ENCODE measurements at regions not wholly inside any gene's neighbourhood (a gene's known extent, or its start where the extent isn't known, plus 50 kb on each side); places are given as distances from the start of the nearest gene placed in this dataset.

- H3K4me3 ChIP-seq (ENCODE audit: low read length in 2 of 2) = no peak overlapping the region
- no peak overlapping the region for H3K27ac ChIP-seq (ENCODE audit: low read length)
- no peaks in the 10 kb centered on the region for H3K4me1 ChIP-seq (ENCODE audit: control insufficient read depth, insufficient read depth, low read length)
- no peaks in the 10 kb centered on the region for H3K36me3 ChIP-seq (ENCODE audit: control insufficient read depth in 2 of 2, insufficient read depth in 2 of 2, low read length in 2 of 2)
- no peak overlapping the region for H3K9ac ChIP-seq (ENCODE audit: low read length in 2 of 2)
- H3K9me3 ChIP-seq (ENCODE audit: control insufficient read depth in 2 of 2, low read length in 2 of 2) = no peaks in the 10 kb centered on the region
- H3K27me3 ChIP-seq (ENCODE audit: control insufficient read depth in 1 of 2, insufficient read depth in 2 of 2, low read length in 2 of 2) = no peaks in the 10 kb centered on the region
Measured at GRCh38 chr20:51204051-51204715, 181.3 kb upstream of the KCNG1 start.

- no peak overlapping the region for H3K4me3 ChIP-seq (ENCODE audit: low read length in 2 of 2)
- H3K4me1 ChIP-seq (ENCODE audit: control insufficient read depth, insufficient read depth, low read length) = no peaks in the 10 kb centered on the region
- no peak overlapping the region for H3K9ac ChIP-seq (ENCODE audit: low read length in 2 of 2)
- H3K36me3 ChIP-seq (ENCODE audit: control insufficient read depth in 2 of 2, insufficient read depth in 2 of 2, low read length in 2 of 2) = no peaks in the 10 kb centered on the region
- H3K27me3 ChIP-seq (ENCODE audit: control insufficient read depth in 1 of 2, insufficient read depth in 2 of 2, low read length in 2 of 2) = no peaks in the 10 kb centered on the region
- no peak overlapping the region for H3K27ac ChIP-seq (ENCODE audit: low read length)
- no peaks in the 10 kb centered on the region for H3K9me3 ChIP-seq (ENCODE audit: control insufficient read depth in 2 of 2, low read length in 2 of 2)
Measured at GRCh38 chr20:51202304-51202703, 179.4 kb upstream of the KCNG1 start.

GRCh38 chr20:51199920-51200319 is 177.0 kb upstream of the KCNG1 start:
- Histone ChIP-seq H3K4me3 (ENCODE audit: low read length in 2 of 2) (no peak overlapping the region), H3K9ac (ENCODE audit: low read length in 2 of 2) (no peak overlapping the region), H3K4me1 (ENCODE audit: control insufficient read depth, insufficient read depth, low read length) (no peaks in the 10 kb centered on the region), H3K27me3 (ENCODE audit: control insufficient read depth in 1 of 2, insufficient read depth in 2 of 2, low read length in 2 of 2) (peaks cover 0 to 4% of the 10 kb centered on the region in 2 donors), H3K36me3 (ENCODE audit: control insufficient read depth in 2 of 2, insufficient read depth in 2 of 2, low read length in 2 of 2) (no peaks in the 10 kb centered on the region), H3K27ac (ENCODE audit: low read length) (no peak overlapping the region), H3K9me3 (ENCODE audit: control insufficient read depth in 2 of 2, low read length in 2 of 2) (no peaks in the 10 kb centered on the region)

GRCh38 chr20:51198876-51199523 is 176.1 kb upstream of the KCNG1 start:
- no peaks in the 10 kb centered on the region for H3K4me1 ChIP-seq (ENCODE audit: control insufficient read depth, insufficient read depth, low read length)

GRCh38 chr20:51198238-51198637 is 175.3 kb upstream of the KCNG1 start:
- Histone ChIP-seq H3K27ac (ENCODE audit: low read length) (no peak overlapping the region), H3K9me3 (ENCODE audit: control insufficient read depth in 2 of 2, low read length in 2 of 2) (no peaks in the 10 kb centered on the region), H3K9ac (ENCODE audit: low read length in 2 of 2) (no peak overlapping the region), H3K36me3 (ENCODE audit: control insufficient read depth in 2 of 2, insufficient read depth in 2 of 2, low read length in 2 of 2) (no peaks in the 10 kb centered on the region), H3K4me1 (ENCODE audit: control insufficient read depth, insufficient read depth, low read length) (no peaks in the 10 kb centered on the region), H3K4me3 (ENCODE audit: low read length in 2 of 2) (no peak overlapping the region), H3K27me3 (ENCODE audit: control insufficient read depth in 1 of 2, insufficient read depth in 2 of 2, low read length in 2 of 2) (peaks cover 0 to 5% of the 10 kb centered on the region in 2 donors)

More at GRCh38 chr20:51198876-51199523, 176.1 kb upstream of the KCNG1 start:
- H3K27me3 ChIP-seq (ENCODE audit: control insufficient read depth in 1 of 2, insufficient read depth in 2 of 2, low read length in 2 of 2) = peaks cover 0 to 4% of the 10 kb centered on the region in 2 donors
- no peak overlapping the region for H3K27ac ChIP-seq (ENCODE audit: low read length)
- H3K9me3 ChIP-seq (ENCODE audit: control insufficient read depth in 2 of 2, low read length in 2 of 2) = no peaks in the 10 kb centered on the region
- no peak overlapping the region for H3K9ac ChIP-seq (ENCODE audit: low read length in 2 of 2)
- no peaks in the 10 kb centered on the region for H3K36me3 ChIP-seq (ENCODE audit: control insufficient read depth in 2 of 2, insufficient read depth in 2 of 2, low read length in 2 of 2)
- H3K4me3 ChIP-seq (ENCODE audit: low read length in 2 of 2) = no peak overlapping the region

- peaks cover 0 to 5% of the 10 kb centered on the region in 2 donors for H3K27me3 ChIP-seq (ENCODE audit: control insufficient read depth in 1 of 2, insufficient read depth in 2 of 2, low read length in 2 of 2)
- no peaks in the 10 kb centered on the region for H3K4me1 ChIP-seq (ENCODE audit: control insufficient read depth, insufficient read depth, low read length)
- no peak overlapping the region for H3K4me3 ChIP-seq (ENCODE audit: low read length in 2 of 2)
- no peaks in the 10 kb centered on the region for H3K9me3 ChIP-seq (ENCODE audit: control insufficient read depth in 2 of 2, low read length in 2 of 2)
- no peak overlapping the region for H3K27ac ChIP-seq (ENCODE audit: low read length)
- H3K9ac ChIP-seq (ENCODE audit: low read length in 2 of 2) = no peak overlapping the region
- no peaks in the 10 kb centered on the region for H3K36me3 ChIP-seq (ENCODE audit: control insufficient read depth in 2 of 2, insufficient read depth in 2 of 2, low read length in 2 of 2)
Measured at GRCh38 chr20:51196991-51197651, 174.2 kb upstream of the KCNG1 start.

- H3K9me3 ChIP-seq (ENCODE audit: control insufficient read depth in 2 of 2, low read length in 2 of 2) = no peaks in the 10 kb centered on the region
- no peaks in the 10 kb centered on the region for H3K4me1 ChIP-seq (ENCODE audit: control insufficient read depth, insufficient read depth, low read length)
- no peak overlapping the region for H3K9ac ChIP-seq (ENCODE audit: low read length in 2 of 2)
- H3K4me3 ChIP-seq (ENCODE audit: low read length in 2 of 2) = no peak overlapping the region
- H3K36me3 ChIP-seq (ENCODE audit: control insufficient read depth in 2 of 2, insufficient read depth in 2 of 2, low read length in 2 of 2) = no peaks in the 10 kb centered on the region
- peaks cover 0 to 5% of the 10 kb centered on the region in 2 donors for H3K27me3 ChIP-seq (ENCODE audit: control insufficient read depth in 1 of 2, insufficient read depth in 2 of 2, low read length in 2 of 2)
- H3K27ac ChIP-seq (ENCODE audit: low read length) = no peak overlapping the region
Measured at GRCh38 chr20:51195990-51196389, 173.1 kb upstream of the KCNG1 start.

GRCh38 chr20:51195419-51195901 is 172.6 kb upstream of the KCNG1 start:
- H3K4me3 ChIP-seq (ENCODE audit: low read length in 2 of 2) = no peak overlapping the region
- no peaks in the 10 kb centered on the region for H3K4me1 ChIP-seq (ENCODE audit: control insufficient read depth, insufficient read depth, low read length)
- peaks cover 0 to 5% of the 10 kb centered on the region in 2 donors for H3K27me3 ChIP-seq (ENCODE audit: control insufficient read depth in 1 of 2, insufficient read depth in 2 of 2, low read length in 2 of 2)
- no peaks in the 10 kb centered on the region for H3K36me3 ChIP-seq (ENCODE audit: control insufficient read depth in 2 of 2, insufficient read depth in 2 of 2, low read length in 2 of 2)
- H3K27ac ChIP-seq (ENCODE audit: low read length) = no peak overlapping the region
- no peak overlapping the region for H3K9ac ChIP-seq (ENCODE audit: low read length in 2 of 2)
- no peaks in the 10 kb centered on the region for H3K9me3 ChIP-seq (ENCODE audit: control insufficient read depth in 2 of 2, low read length in 2 of 2)

- Histone ChIP-seq H3K27me3 (ENCODE audit: control insufficient read depth in 1 of 2, insufficient read depth in 2 of 2, low read length in 2 of 2) (peaks cover 0 to 8% of the 10 kb centered on the region in 2 donors), H3K9me3 (ENCODE audit: control insufficient read depth in 2 of 2, low read length in 2 of 2) (no peaks in the 10 kb centered on the region), H3K27ac (ENCODE audit: low read length) (no peak overlapping the region), H3K4me1 (ENCODE audit: control insufficient read depth, insufficient read depth, low read length) (no peaks in the 10 kb centered on the region), H3K9ac (ENCODE audit: low read length in 2 of 2) (no peak overlapping the region), H3K4me3 (ENCODE audit: low read length in 2 of 2) (no peak overlapping the region), H3K36me3 (ENCODE audit: control insufficient read depth in 2 of 2, insufficient read depth in 2 of 2, low read length in 2 of 2) (no peaks in the 10 kb centered on the region)
Measured at GRCh38 chr20:51193066-51193772, 170.3 kb upstream of the KCNG1 start.

- no peak overlapping the region for H3K9ac ChIP-seq (ENCODE audit: low read length in 2 of 2)
- H3K9me3 ChIP-seq (ENCODE audit: control insufficient read depth in 2 of 2, low read length in 2 of 2) = no peaks in the 10 kb centered on the region
- H3K27ac ChIP-seq (ENCODE audit: low read length) = no peak overlapping the region
- no peaks in the 10 kb centered on the region for H3K4me1 ChIP-seq (ENCODE audit: control insufficient read depth, insufficient read depth, low read length)
- no peak overlapping the region for H3K4me3 ChIP-seq (ENCODE audit: low read length in 2 of 2)
- peaks cover 0 to 6% of the 10 kb centered on the region in 2 donors for H3K27me3 ChIP-seq (ENCODE audit: control insufficient read depth in 1 of 2, insufficient read depth in 2 of 2, low read length in 2 of 2)
- no peaks in the 10 kb centered on the region for H3K36me3 ChIP-seq (ENCODE audit: control insufficient read depth in 2 of 2, insufficient read depth in 2 of 2, low read length in 2 of 2)
Measured at GRCh38 chr20:51190783-51191180, 167.9 kb upstream of the KCNG1 start.

Measured in stomach smooth muscle (tissue), 2 donors.